ENCODE measurements at regions not wholly inside any gene's neighbourhood (a gene's known extent, or its start where the extent isn't known, plus 50 kb on each side); places are given as distances from the start of the nearest gene placed in this dataset.

GRCh38 chr4:30932581-30932980 lies 212.4 kb downstream of the PCDH7 start:
- Histone ChIP-seq H3K9me3 (ENCODE audit: low read depth) (no peaks in the 10 kb centered on the region), H3K4me1 (ENCODE audit: low read depth) (peaks cover 3% of the 10 kb centered on the region), H3K4me3 (no peak overlapping the region), H3K27me3 (no peaks in the 10 kb centered on the region), H3K27ac (no peak overlapping the region), H3K36me3 (no peaks in the 10 kb centered on the region)
- no peak for DNase-seq (ENCODE audit: low read depth in 1 of 2, low spot score in 1 of 2)
- no peak for TF ChIP-seq CTCF (IDR thresholded peaks at IDR 0.05; ENCODE audit: low read depth, low read length)

GRCh38 chr4:30939069-30939468 lies 218.9 kb downstream of the PCDH7 start:
- no peaks in the 10 kb centered on the region for H3K4me1 ChIP-seq (ENCODE audit: low read depth)
- H3K27ac ChIP-seq: no peak overlapping the region
- H3K4me3 ChIP-seq: no peak overlapping the region
- peak in 1 of 2 donors; percentile 5 for DNase-seq (ENCODE audit: low read depth in 1 of 2, low spot score in 1 of 2)
- H3K9me3 ChIP-seq (ENCODE audit: low read depth): no peaks in the 10 kb centered on the region
- H3K36me3 ChIP-seq: no peaks in the 10 kb centered on the region
- no peaks in the 10 kb centered on the region for H3K27me3 ChIP-seq
- TF ChIP-seq CTCF (IDR thresholded peaks at IDR 0.05; ENCODE audit: low read depth, low read length): no peak

GRCh38 chr4:30939684-30940083 lies 219.5 kb downstream of the PCDH7 start:
- H3K27me3 ChIP-seq: no peaks in the 10 kb centered on the region
- H3K27ac ChIP-seq: no peak overlapping the region
- H3K4me1 ChIP-seq (ENCODE audit: low read depth): no peaks in the 10 kb centered on the region
- H3K36me3 ChIP-seq: no peaks in the 10 kb centered on the region
- H3K9me3 ChIP-seq (ENCODE audit: low read depth): no peaks in the 10 kb centered on the region
- no peak overlapping the region for H3K4me3 ChIP-seq
- TF ChIP-seq CTCF (IDR thresholded peaks at IDR 0.05; ENCODE audit: low read depth, low read length): no peak
- no peak for DNase-seq (ENCODE audit: low read depth in 1 of 2, low spot score in 1 of 2)

GRCh38 chr4:30941641-30942040 lies 221.5 kb downstream of the PCDH7 start:
- Histone ChIP-seq H3K4me3 (no peak overlapping the region), H3K27ac (no peak overlapping the region), H3K4me1 (ENCODE audit: low read depth) (no peaks in the 10 kb centered on the region)

GRCh38 chr4:30943356-30943755 lies 223.2 kb downstream of the PCDH7 start:
- Histone ChIP-seq H3K4me1 (ENCODE audit: low read depth) (no peaks in the 10 kb centered on the region), H3K27ac (no peak overlapping the region), H3K4me3 (no peak overlapping the region), H3K36me3 (no peaks in the 10 kb centered on the region), H3K27me3 (no peaks in the 10 kb centered on the region), H3K9me3 (ENCODE audit: low read depth) (no peaks in the 10 kb centered on the region)
- DNase-seq (ENCODE audit: low read depth in 1 of 2, low spot score in 1 of 2): no peak
- no peak for TF ChIP-seq CTCF (IDR thresholded peaks at IDR 0.05; ENCODE audit: low read depth, low read length)

More at GRCh38 chr4:30941641-30942040, 221.5 kb downstream of the PCDH7 start:
- H3K27me3 ChIP-seq: no peaks in the 10 kb centered on the region
- no peak for TF ChIP-seq CTCF (IDR thresholded peaks at IDR 0.05; ENCODE audit: low read depth, low read length)
- no peak for DNase-seq (ENCODE audit: low read depth in 1 of 2, low spot score in 1 of 2)
- H3K9me3 ChIP-seq (ENCODE audit: low read depth): no peaks in the 10 kb centered on the region
- H3K36me3 ChIP-seq: no peaks in the 10 kb centered on the region

- Histone ChIP-seq H3K27me3 (no peaks in the 10 kb centered on the region), H3K36me3 (peaks cover 3% of the 10 kb centered on the region), H3K9me3 (ENCODE audit: low read depth) (no peaks in the 10 kb centered on the region), H3K4me3 (no peak overlapping the region), H3K27ac (peak overlapping the region; percentile 61), H3K4me1 (ENCODE audit: low read depth) (no peaks in the 10 kb centered on the region)
- DNase-seq (ENCODE audit: low read depth in 1 of 2, low spot score in 1 of 2): peak; percentile 10 to 18
- no peak for TF ChIP-seq CTCF (IDR thresholded peaks at IDR 0.05; ENCODE audit: low read depth, low read length)
These were observed 225.4 kb downstream of the PCDH7 start for GRCh38 chr4:30945586-30945985.
